IMR-90 (cell line): ENCODE measurements at regions not wholly inside any gene's neighbourhood (a gene's known extent, or its start where the extent isn't known, plus 50 kb on each side); places are given as distances from the start of the nearest gene placed in this dataset.

Experiments used
- ATAC-seq: fragments of 200-7000 bp; cut with Tn5 transposase; 2 replicates; pipeline ENCODE4 v1.9.1; 2020; ENCODE audit warnings: low read depth, mild to moderate bottlenecking, moderate library complexity
- BruUV-seq: library from RNA; stranded (reverse); fragments of 400-500 nt; replicated peaks from 2 replicates; lab custom pipeline; 2021; lab: Mats Ljungman, UMichigan
- CTCF ChIA-PET: fragments of 300-600 bp; formaldehyde crosslinking; extraction: SDS; loops from one replicate; lab custom pipeline; 2021; ENCODE audit warnings: antibody characterized with exemption; lab: Yijun Ruan, JAX
- POLR2A ChIA-PET: fragments of 300-600 bp; sonication (Branson Sonifier 250); formaldehyde crosslinking; loops from one replicate; lab custom pipeline; 2022; ENCODE audit warnings: antibody characterized with exemption; ENCODE audit not compliant: unreplicated experiment; lab: Charles Lee
- DNase-seq: peaks from one replicate; pipeline ENCODE4 v3.0.0; 2013
- H2AFZ ChIP-seq: replicated peaks from 2 replicates; pipeline ENCODE3; 2013; ENCODE audit warnings: low read length, mild to moderate bottlenecking; ENCODE audit not compliant: poor library complexity
- H2AK5ac ChIP-seq: 2 replicates; pipeline ENCODE4 v1.6.1; 2013; ENCODE audit warnings: low read depth, low read length, inconsistent platforms
- H2AK9ac ChIP-seq: replicated peaks from 2 replicates; pipeline ENCODE3; 2013; ENCODE audit warnings: mild to moderate bottlenecking, low read depth, low read length, moderate library complexity; ENCODE audit not compliant: poor library complexity
- H2BK120ac ChIP-seq: 2 replicates; pipeline ENCODE4 v1.6.1; 2013; ENCODE audit warnings: low read depth, low read length, inconsistent platforms
- H2BK15ac ChIP-seq: 3 replicates; pipeline ENCODE4 v1.6.1; 2013; ENCODE audit warnings: low read depth, low read length, inconsistent platforms
- H2BK20ac ChIP-seq: 2 replicates; pipeline ENCODE4 v1.6.1; 2013; ENCODE audit warnings: low read depth, mild to moderate bottlenecking, inconsistent platforms, low read length, moderate library complexity
- H2BK5ac ChIP-seq: 2 replicates; pipeline ENCODE4 v1.6.1; 2013; ENCODE audit warnings: mild to moderate bottlenecking, low read depth, low read length, inconsistent platforms; ENCODE audit not compliant: poor library complexity, severe bottlenecking
- H3K14ac ChIP-seq: replicated peaks from 2 replicates; pipeline ENCODE4 v1.6.1; 2013; ENCODE audit warnings: low read depth, low read length, inconsistent platforms
- H3K18ac ChIP-seq: 2 replicates; pipeline ENCODE4 v1.6.1; 2013; ENCODE audit warnings: low read depth, low read length, control low read depth
- H3K23ac ChIP-seq: 2 replicates; pipeline ENCODE4 v1.6.1; 2013; ENCODE audit warnings: low read depth, low read length, inconsistent platforms
- H3K27ac ChIP-seq: 2 replicates; pipeline ENCODE4 v1.5.1; 2013; ENCODE audit warnings: mild to moderate bottlenecking, control low read depth, low read length; ENCODE audit not compliant: insufficient read depth
- H3K27me3 ChIP-seq: 2 replicates; pipeline ENCODE4 v1.6.1; 2013; ENCODE audit warnings: low read length; ENCODE audit not compliant: control insufficient read depth, insufficient read depth
- H3K36me3 ChIP-seq: 2 replicates; pipeline ENCODE4 v1.6.1; 2013; ENCODE audit warnings: low read length, mixed read lengths; ENCODE audit not compliant: control insufficient read depth, insufficient read depth
- H3K4ac ChIP-seq: 2 replicates; pipeline ENCODE4 v1.6.1; 2013; ENCODE audit warnings: low read depth, low read length, inconsistent platforms
- H3K4me1 ChIP-seq: 2 replicates; pipeline ENCODE4 v1.6.1; 2013; ENCODE audit warnings: low read length, mixed read lengths; ENCODE audit not compliant: control insufficient read depth, insufficient read depth
- H3K4me2 ChIP-seq: 2 replicates; pipeline ENCODE4 v1.6.1; 2013; ENCODE audit warnings: low read depth, mild to moderate bottlenecking, control low read depth, low read length, moderate library complexity
- H3K4me3 ChIP-seq: 2 replicates; pipeline ENCODE4 v1.5.1; 2013; ENCODE audit warnings: low read depth, mild to moderate bottlenecking, control low read depth, low read length, moderate library complexity; ENCODE audit not compliant: insufficient read depth
- H3K56ac ChIP-seq: 2 replicates; pipeline ENCODE4 v1.6.1; 2013; ENCODE audit warnings: low read length, inconsistent platforms; ENCODE audit not compliant: insufficient read depth; ENCODE audit errors: extremely low read depth
- H3K79me1 ChIP-seq, 2 experiments: 2 replicates each; pipeline ENCODE4 v1.6.1; 2013; ENCODE audit warnings: low read length in 2 of 2, inconsistent platforms in 1 of 2, low read depth in 1 of 2
- H3K9ac ChIP-seq: 2 replicates; pipeline ENCODE4 v1.6.1; 2013; ENCODE audit warnings: low read depth, low read length, control low read depth
- H3K9me1 ChIP-seq: 2 replicates; pipeline ENCODE4 v1.6.1; 2013; ENCODE audit warnings: low read length, inconsistent platforms; ENCODE audit not compliant: insufficient read depth
- H3K9me3 ChIP-seq: 2 replicates; pipeline ENCODE4 v1.6.1; 2013; ENCODE audit warnings: low read length; ENCODE audit not compliant: control insufficient read depth, insufficient read depth
- H4K20me1 ChIP-seq: 2 replicates; pipeline ENCODE4 v1.6.1; 2013; ENCODE audit warnings: low read length, inconsistent platforms; ENCODE audit not compliant: insufficient read depth
- H4K5ac ChIP-seq: 2 replicates; pipeline ENCODE4 v1.6.1; 2013; ENCODE audit warnings: mild to moderate bottlenecking, low read depth, low read length, control low read depth
- H4K8ac ChIP-seq, 2 experiments: 2 replicates each; pipeline ENCODE4 v1.6.1; 2013; ENCODE audit warnings: low read depth in 2 of 2, low read length in 2 of 2, control low read depth in 1 of 2, inconsistent platforms in 1 of 2
- H4K91ac ChIP-seq: 2 replicates; pipeline ENCODE4 v1.6.1; 2013; ENCODE audit warnings: low read depth, low read length, inconsistent platforms; ENCODE audit not compliant: insufficient read depth
- BHLHE40 ChIP-seq: fragments of 150-350 bp; IDR thresholded peaks from 2 replicates; pipeline ENCODE4 v1.6.1; 2016; ENCODE audit warnings: mild to moderate bottlenecking, low read depth, low read length
- CEBPB ChIP-seq: IDR thresholded peaks from 2 replicates; pipeline ENCODE4 v1.6.1; 2012; ENCODE audit warnings: low read depth, low read length, improper control_type of control experiment
- CHD1 ChIP-seq: IDR thresholded peaks from 2 replicates; pipeline ENCODE4 v1.6.1; 2012; ENCODE audit warnings: low read depth, low read length, improper control_type of control experiment
- FOS ChIP-seq: fragments of 150-350 bp; IDR thresholded peaks from 2 replicates; pipeline ENCODE4 v1.6.1; 2016; ENCODE audit warnings: low read depth, low read length
- MXI1 ChIP-seq: IDR thresholded peaks from 2 replicates; pipeline ENCODE4 v1.6.1; 2012; ENCODE audit warnings: low read depth, mild to moderate bottlenecking, low read length, moderate library complexity, borderline replicate concordance
- RAD21 ChIP-seq: IDR thresholded peaks from 2 replicates; pipeline ENCODE4 v1.6.1; 2012; ENCODE audit warnings: low read length, improper control_type of control experiment
- RCOR1 ChIP-seq: IDR thresholded peaks from 2 replicates; pipeline ENCODE4 v1.6.1; 2012; ENCODE audit warnings: mild to moderate bottlenecking, low read length, improper control_type of control experiment; ENCODE audit not compliant: insufficient replicate concordance
- SMC3 ChIP-seq: fragments of 150-350 bp; IDR thresholded peaks from 2 replicates; pipeline ENCODE4 v1.6.1; 2016; ENCODE audit warnings: low read depth, mild to moderate bottlenecking, antibody characterized with exemption, low read length, moderate library complexity
- WGBS, 2 experiments: methylation state at CpG; one replicate each; pipeline versions ENCODE4 v1.1.5 to v1.1.7; 2013; ENCODE audit warnings: missing lambda C conversion rate in 2 of 2; ENCODE audit not compliant: insufficient read length in 1 of 2; ENCODE audit errors: extremely low coverage in 2 of 2; 5-methylcytosine and 5-hydroxymethylcytosine counted together
- dilution Hi-C: fragments of 300-500 bp; cut with HindIII; formaldehyde crosslinking; loops from one replicate; pipeline ENCODE4 v1.14.3; 2018; ENCODE audit warnings: low sequenced_read_pairs; ENCODE audit not compliant: unreplicated experiment
- in situ Hi-C: fragments of 300-500 bp; cut with MboI; formaldehyde crosslinking; loops from 3 replicates; pipeline ENCODE4 v1.14.3; 2019; ENCODE audit warnings: low sequenced_read_pairs, inconsistent platforms, mixed read lengths
- intact Hi-C: fragments of 100-400 bp; cut with micrococcal nuclease; formaldehyde crosslinking; loops from 2 replicates; pipeline ENCODE4 v1.10.0; 2022
- TF ChIP-seq, protein P1 (sequence below): fragments of 150-350 bp; IDR thresholded peaks from 2 replicates; pipeline ENCODE4 v1.6.1; 2017; ENCODE audit warnings: mild to moderate bottlenecking, antibody characterized with exemption, low read length, low read depth

DNA sequence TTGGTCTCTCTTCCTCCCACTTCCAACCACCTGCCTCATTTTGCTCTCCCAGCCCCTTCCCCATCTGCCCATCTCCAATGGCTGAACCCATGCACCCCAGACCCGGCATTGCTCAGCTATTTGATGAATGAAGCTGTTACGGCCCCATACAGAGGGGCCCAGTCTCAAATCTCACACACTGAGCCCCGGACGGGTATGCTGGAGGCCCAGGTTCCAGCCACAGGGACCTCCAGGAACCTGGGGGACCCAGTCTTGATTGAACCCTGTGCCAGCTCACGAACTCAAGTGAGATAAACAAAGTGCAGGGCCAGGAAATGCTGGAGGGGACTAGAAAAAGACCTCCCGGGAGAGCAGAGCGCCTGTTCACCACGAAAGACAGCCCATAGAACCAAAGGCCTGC, 63.4 kb upstream of the TEX51 start:
- H3K9ac ChIP-seq = no peak overlapping the region
- ATAC-seq (no peak), DNase-seq (no peak)
- no peak overlapping the region for H4K8ac ChIP-seq
- no peak overlapping the region for H3K4me3 ChIP-seq
- POLR2A ChIA-PET = no interaction called here
- no peak overlapping the region for H2AK9ac ChIP-seq
- no peaks in the 10 kb centered on the region for H3K9me3 ChIP-seq
- H2BK5ac ChIP-seq = no peak overlapping the region
- no peak overlapping the region for H3K4ac ChIP-seq
- H2AFZ ChIP-seq = no peak overlapping the region
- in situ Hi-C loops (no loop called here), intact Hi-C loops (no loop called here), dilution Hi-C loops (no loop called here)
- no TSS peak for BruUV-seq
- 20% methylated on average over 1 of the region's 8 CpGs; no CpG with 5 or more reads in 1 of the 2 experiments for WGBS, 2 experiments
- no peaks in the 10 kb centered on the region for H3K4me1 ChIP-seq
- no peaks in the 10 kb centered on the region for H4K20me1 ChIP-seq
- H3K18ac ChIP-seq = no peak overlapping the region
- H3K9me1 ChIP-seq = no peaks in the 10 kb centered on the region
- H4K91ac ChIP-seq = no peak overlapping the region
- TF ChIP-seq, protein P1, sequence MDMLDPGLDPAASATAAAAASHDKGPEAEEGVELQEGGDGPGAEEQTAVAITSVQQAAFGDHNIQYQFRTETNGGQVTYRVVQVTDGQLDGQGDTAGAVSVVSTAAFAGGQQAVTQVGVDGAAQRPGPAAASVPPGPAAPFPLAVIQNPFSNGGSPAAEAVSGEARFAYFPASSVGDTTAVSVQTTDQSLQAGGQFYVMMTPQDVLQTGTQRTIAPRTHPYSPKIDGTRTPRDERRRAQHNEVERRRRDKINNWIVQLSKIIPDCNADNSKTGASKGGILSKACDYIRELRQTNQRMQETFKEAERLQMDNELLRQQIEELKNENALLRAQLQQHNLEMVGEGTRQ = no peak
- TF ChIP-seq MXI1 (no peak), RAD21 (no peak), SMC3 (no peak), CHD1 (no peak), FOS (no peak), BHLHE40 (no peak), RCOR1 (no peak), CEBPB (no peak)
- no peak overlapping the region for H2AK5ac ChIP-seq
- no peak overlapping the region for H2BK120ac ChIP-seq
- no peak overlapping the region for H3K4me2 ChIP-seq
- H3K14ac ChIP-seq = no peak overlapping the region
- no peak overlapping the region for H3K56ac ChIP-seq
- H3K27me3 ChIP-seq = no peaks in the 10 kb centered on the region; the same call in 1 of the 2 replicates
- no peaks in the 10 kb centered on the region for H3K79me1 ChIP-seq
- no peak overlapping the region for H3K23ac ChIP-seq
- no peaks in the 10 kb centered on the region for H3K36me3 ChIP-seq
- H2BK15ac ChIP-seq = no peak overlapping the region
- H2BK20ac ChIP-seq = no peak overlapping the region
- no peak overlapping the region for H3K27ac ChIP-seq
- no peak overlapping the region for H4K5ac ChIP-seq
- CTCF ChIA-PET = no interaction called here
